GM19463 (cell line): ENCODE measurements at regions not wholly inside any gene's neighbourhood (a gene's known extent, or its start where the extent isn't known, plus 50 kb on each side); places are given as distances from the start of the nearest gene placed in this dataset.

Source experiments
- ATAC-seq: cut with Tn5 transposase; IDR thresholded peaks from one replicate; pipeline ENCODE4 v1.9.1; 2021; ENCODE audit warnings: mild to moderate bottlenecking, moderate library complexity; ENCODE audit not compliant: unreplicated experiment

- ATAC-seq, result no peak
Observed at GRCh38 chr3:99502871-99503270, 135.5 kb upstream of the COL8A1 start.

GRCh38 chr3:99500485-99500884 lies 137.9 kb upstream of the COL8A1 start:
- no peak for ATAC-seq

- ATAC-seq, result peak; percentile 65
Observed at GRCh38 chr3:99499235-99500158, 138.9 kb upstream of the COL8A1 start.

GRCh38 chr3:99498550-99499234 lies 139.7 kb upstream of the COL8A1 start:
- no peak for ATAC-seq

GRCh38 chr3:99487894-99488293 lies 150.5 kb upstream of the COL8A1 start:
- no peak for ATAC-seq

GRCh38 chr3:99485286-99485685 lies 153.1 kb upstream of the COL8A1 start:
- ATAC-seq, result no peak

GRCh38 chr3:99484871-99485270 lies 153.5 kb upstream of the COL8A1 start:
- ATAC-seq, result no peak

GRCh38 chr3:99483841-99484240 lies 154.6 kb upstream of the COL8A1 start:
- no peak for ATAC-seq

- ATAC-seq, result no peak
Observed at GRCh38 chr3:99482191-99482590, 156.2 kb upstream of the COL8A1 start.

- no peak for ATAC-seq
Observed at GRCh38 chr3:99481561-99481960, 156.8 kb upstream of the COL8A1 start.

GRCh38 chr3:99479768-99480167 lies 158.6 kb upstream of the COL8A1 start:
- no peak for ATAC-seq

GRCh38 chr3:99477650-99478049 lies 160.7 kb upstream of the COL8A1 start:
- ATAC-seq, result no peak

GRCh38 chr3:99475229-99475628 lies 163.2 kb upstream of the COL8A1 start:
- ATAC-seq, result no peak

GRCh38 chr3:99474776-99475175 lies 163.6 kb upstream of the COL8A1 start:
- ATAC-seq, result no peak

GRCh38 chr3:99473321-99473751 lies 165.1 kb upstream of the COL8A1 start:
- ATAC-seq, result no peak

GRCh38 chr3:99472385-99472784 lies 166.0 kb upstream of the COL8A1 start:
- no peak for ATAC-seq

- ATAC-seq, result no peak
Observed at GRCh38 chr3:99471353-99472323, 166.8 kb upstream of the COL8A1 start.

- ATAC-seq, result no peak
Observed at GRCh38 chr3:99470841-99471240, 167.6 kb upstream of the COL8A1 start.

- ATAC-seq, result no peak
Observed at GRCh38 chr3:99468918-99469317, 169.5 kb upstream of the COL8A1 start.

GRCh38 chr3:99467420-99467819 lies 171.0 kb upstream of the COL8A1 start:
- no peak for ATAC-seq

GRCh38 chr3:99466331-99466730 lies 172.1 kb upstream of the COL8A1 start:
- no peak for ATAC-seq
